ENCODE measurements at regions not wholly inside any gene's neighbourhood (a gene's known extent, or its start where the extent isn't known, plus 50 kb on each side); places are given as distances from the start of the nearest gene placed in this dataset.

GRCh38 chr1:172851077-172851476 lies 192.2 kb downstream of the FASLG start:
- TF ChIP-seq CTCF (IDR thresholded peaks at IDR 0.05; ENCODE audit: low read length) (no peak), EZH2 (IDR thresholded peaks at IDR 0.05; ENCODE audit: borderline replicate concordance, low read length) (no peak)
